Astrocyte (in vitro differentiated cells and primary cell): ENCODE measurements at regions not wholly inside any gene's neighbourhood (a gene's known extent, or its start where the extent isn't known, plus 50 kb on each side); places are given as distances from the start of the nearest gene placed in this dataset.

ENCODE experiments used
- EZH2 ChIP-seq: IDR thresholded peaks from 2 replicates; pipeline ENCODE4 v1.6.1; 2012; ENCODE audit warnings: mild to moderate bottlenecking, low read length, inconsistent platforms; ENCODE audit not compliant: insufficient read depth
- TF ChIP-seq, protein P1 (sequence below): IDR thresholded peaks from 2 replicates; pipeline ENCODE4 v1.5.1; 2011; ENCODE audit warnings: low read depth, mild to moderate bottlenecking, inconsistent platforms, low read length, moderate library complexity; ENCODE audit not compliant: insufficient read depth

GRCh38 chr18:51559902-51560287 lies 362.4 kb upstream of the MEX3C start:
- TF ChIP-seq, protein P1, sequence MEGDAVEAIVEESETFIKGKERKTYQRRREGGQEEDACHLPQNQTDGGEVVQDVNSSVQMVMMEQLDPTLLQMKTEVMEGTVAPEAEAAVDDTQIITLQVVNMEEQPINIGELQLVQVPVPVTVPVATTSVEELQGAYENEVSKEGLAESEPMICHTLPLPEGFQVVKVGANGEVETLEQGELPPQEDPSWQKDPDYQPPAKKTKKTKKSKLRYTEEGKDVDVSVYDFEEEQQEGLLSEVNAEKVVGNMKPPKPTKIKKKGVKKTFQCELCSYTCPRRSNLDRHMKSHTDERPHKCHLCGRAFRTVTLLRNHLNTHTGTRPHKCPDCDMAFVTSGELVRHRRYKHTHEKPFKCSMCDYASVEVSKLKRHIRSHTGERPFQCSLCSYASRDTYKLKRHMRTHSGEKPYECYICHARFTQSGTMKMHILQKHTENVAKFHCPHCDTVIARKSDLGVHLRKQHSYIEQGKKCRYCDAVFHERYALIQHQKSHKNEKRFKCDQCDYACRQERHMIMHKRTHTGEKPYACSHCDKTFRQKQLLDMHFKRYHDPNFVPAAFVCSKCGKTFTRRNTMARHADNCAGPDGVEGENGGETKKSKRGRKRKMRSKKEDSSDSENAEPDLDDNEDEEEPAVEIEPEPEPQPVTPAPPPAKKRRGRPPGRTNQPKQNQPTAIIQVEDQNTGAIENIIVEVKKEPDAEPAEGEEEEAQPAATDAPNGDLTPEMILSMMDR, result no peak
- no peak for TF ChIP-seq EZH2
